ENCODE measurements at regions not wholly inside any gene's neighbourhood (a gene's known extent, or its start where the extent isn't known, plus 50 kb on each side); places are given as distances from the start of the nearest gene placed in this dataset.

DNA sequence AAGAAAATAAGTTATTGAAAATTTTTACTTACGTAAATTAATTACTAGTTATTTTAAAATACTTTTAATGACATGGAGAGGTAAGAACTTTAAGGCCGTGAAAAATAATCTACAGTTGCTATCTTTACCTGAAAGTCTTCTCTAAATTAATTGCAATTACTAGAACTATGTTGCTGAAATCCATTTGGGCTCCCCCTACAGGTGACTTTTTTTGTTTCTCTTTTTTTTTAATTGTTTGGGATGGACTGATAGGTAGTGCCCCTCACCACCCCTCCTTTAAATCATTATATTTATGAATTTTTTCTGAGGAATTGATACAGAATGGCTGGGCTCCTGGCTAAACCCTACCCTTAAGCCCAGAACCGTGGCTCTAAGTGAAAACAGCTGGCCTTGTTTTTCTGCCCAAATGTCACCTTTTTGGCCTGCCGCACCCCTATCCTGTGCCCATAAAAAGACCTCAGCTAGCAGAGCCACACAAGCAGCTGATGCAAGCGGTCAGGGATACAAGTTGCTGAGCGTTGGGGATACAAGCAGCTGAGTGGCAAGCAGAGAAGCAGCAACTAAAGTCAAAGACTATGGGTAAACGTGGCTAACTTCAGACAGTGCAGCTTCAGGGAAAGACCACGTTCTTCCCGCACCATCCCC, 315.2 kb upstream of the ACO1 start:
- H2AFZ ChIP-seq = no peak overlapping the region
- intact Hi-C loops (cut with micrococcal nuclease; ENCODE audit: unreplicated experiment) = no loop called here
- H3K9me3 ChIP-seq (ENCODE audit: insufficient read depth, low read depth) = no peaks in the 10 kb centered on the region
- H3K79me2 ChIP-seq (ENCODE audit: low read depth) = no peaks in the 10 kb centered on the region
- H3K27me3 ChIP-seq (ENCODE audit: insufficient read depth, low read depth) = no peaks in the 10 kb centered on the region
- no peaks in the 10 kb centered on the region for H3K4me1 ChIP-seq (replicated peaks; ENCODE audit: insufficient read depth)
- no peaks in the 10 kb centered on the region for H4K20me1 ChIP-seq (ENCODE audit: insufficient read depth)
- ChIA-PET CTCF (no interaction called here), POLR2A (ENCODE audit: unreplicated experiment) (no interaction called here)
- TF ChIP-seq EZH2 (IDR thresholded peaks at IDR 0.05; ENCODE audit: low read depth) = no peak
- TF ChIP-seq, protein P1, sequence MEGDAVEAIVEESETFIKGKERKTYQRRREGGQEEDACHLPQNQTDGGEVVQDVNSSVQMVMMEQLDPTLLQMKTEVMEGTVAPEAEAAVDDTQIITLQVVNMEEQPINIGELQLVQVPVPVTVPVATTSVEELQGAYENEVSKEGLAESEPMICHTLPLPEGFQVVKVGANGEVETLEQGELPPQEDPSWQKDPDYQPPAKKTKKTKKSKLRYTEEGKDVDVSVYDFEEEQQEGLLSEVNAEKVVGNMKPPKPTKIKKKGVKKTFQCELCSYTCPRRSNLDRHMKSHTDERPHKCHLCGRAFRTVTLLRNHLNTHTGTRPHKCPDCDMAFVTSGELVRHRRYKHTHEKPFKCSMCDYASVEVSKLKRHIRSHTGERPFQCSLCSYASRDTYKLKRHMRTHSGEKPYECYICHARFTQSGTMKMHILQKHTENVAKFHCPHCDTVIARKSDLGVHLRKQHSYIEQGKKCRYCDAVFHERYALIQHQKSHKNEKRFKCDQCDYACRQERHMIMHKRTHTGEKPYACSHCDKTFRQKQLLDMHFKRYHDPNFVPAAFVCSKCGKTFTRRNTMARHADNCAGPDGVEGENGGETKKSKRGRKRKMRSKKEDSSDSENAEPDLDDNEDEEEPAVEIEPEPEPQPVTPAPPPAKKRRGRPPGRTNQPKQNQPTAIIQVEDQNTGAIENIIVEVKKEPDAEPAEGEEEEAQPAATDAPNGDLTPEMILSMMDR (conservative IDR thresholded peaks at IDR 0.05) = peak; percentile 29; the same call in 1 of the 2 replicates
- no peaks in the 10 kb centered on the region for H3K36me3 ChIP-seq (ENCODE audit: low read depth)
- H3K4me3 ChIP-seq = no peak overlapping the region
- BruUV-seq (replicated peaks) = no TSS peak
- no peak for DNase-seq
- H3K9me2 ChIP-seq (ENCODE audit: insufficient read depth) = no peaks in the 10 kb centered on the region
- H3F3A ChIP-seq (ENCODE audit: insufficient read depth, low read depth) = no peaks in the 10 kb centered on the region
- no peak overlapping the region for H3K27ac ChIP-seq
- no peak overlapping the region for H3K4me2 ChIP-seq

DNA sequence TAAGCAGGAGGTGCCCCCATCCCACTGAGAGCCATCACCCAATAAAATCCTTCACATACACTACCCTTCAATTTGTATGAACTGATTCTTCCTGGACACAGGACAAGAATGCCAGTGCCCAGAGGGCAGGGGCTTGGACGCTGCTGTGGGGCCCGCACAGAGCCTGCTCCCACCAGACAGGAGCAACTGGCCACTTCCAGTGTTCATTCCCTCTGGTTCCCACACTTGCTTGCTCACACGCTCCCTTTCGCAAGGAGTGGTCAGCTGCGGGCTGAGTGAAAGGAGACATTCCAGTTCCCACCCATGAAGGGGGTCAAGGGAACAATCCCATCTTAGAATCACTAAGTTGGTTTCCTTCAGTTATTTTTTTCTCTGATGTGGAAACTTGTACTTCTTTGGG, 314.5 kb upstream of the ACO1 start:
- CTCF ChIA-PET = no interaction called here
- DNase-seq = no peak
- no peak overlapping the region for H3K4me3 ChIP-seq
- H3K4me2 ChIP-seq = no peak overlapping the region
- no peaks in the 10 kb centered on the region for H3K9me3 ChIP-seq (ENCODE audit: insufficient read depth, low read depth)
- no peaks in the 10 kb centered on the region for H3K36me3 ChIP-seq (ENCODE audit: low read depth)
- H2AFZ ChIP-seq = no peak overlapping the region
- no TSS peak for BruUV-seq (replicated peaks)
- H4K20me1 ChIP-seq (ENCODE audit: insufficient read depth) = no peaks in the 10 kb centered on the region
- no peak overlapping the region for H3K27ac ChIP-seq
- no peaks in the 10 kb centered on the region for H3F3A ChIP-seq (ENCODE audit: insufficient read depth, low read depth)
- H3K9me2 ChIP-seq (ENCODE audit: insufficient read depth) = no peaks in the 10 kb centered on the region
- no peak for TF ChIP-seq EZH2 (IDR thresholded peaks at IDR 0.05; ENCODE audit: low read depth)
- TF ChIP-seq, protein P1 (conservative IDR thresholded peaks at IDR 0.05) = no peak
- no peaks in the 10 kb centered on the region for H3K27me3 ChIP-seq (ENCODE audit: insufficient read depth, low read depth)
- H3K4me1 ChIP-seq (replicated peaks; ENCODE audit: insufficient read depth) = no peaks in the 10 kb centered on the region
- intact Hi-C loops (cut with micrococcal nuclease; ENCODE audit: unreplicated experiment) = no loop called here
- H3K79me2 ChIP-seq (ENCODE audit: low read depth) = no peaks in the 10 kb centered on the region
- POLR2A ChIA-PET (ENCODE audit: unreplicated experiment) = no interaction called here

DNA sequence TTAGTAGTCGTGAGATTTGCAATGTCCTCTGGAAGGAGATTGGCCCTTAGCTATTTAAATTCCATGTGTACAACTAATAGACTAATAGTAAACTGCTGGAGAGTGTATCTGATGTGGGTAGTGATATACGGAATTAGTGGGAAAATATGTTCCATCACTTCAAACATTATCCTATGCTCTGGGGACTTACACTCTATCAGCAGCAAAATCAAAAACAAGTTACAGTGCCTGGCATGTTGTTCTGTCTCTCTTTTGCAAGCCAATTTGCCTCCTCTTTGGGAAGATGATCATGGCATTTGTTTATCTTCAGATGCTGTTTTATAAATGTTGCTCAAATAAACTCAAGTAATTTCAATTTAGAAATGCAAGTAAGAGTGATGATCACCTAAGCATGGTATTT, 311.9 kb upstream of the ACO1 start:
- BruUV-seq (replicated peaks) = no TSS peak
- POLR2A ChIA-PET (ENCODE audit: unreplicated experiment) = no interaction called here

DNA sequence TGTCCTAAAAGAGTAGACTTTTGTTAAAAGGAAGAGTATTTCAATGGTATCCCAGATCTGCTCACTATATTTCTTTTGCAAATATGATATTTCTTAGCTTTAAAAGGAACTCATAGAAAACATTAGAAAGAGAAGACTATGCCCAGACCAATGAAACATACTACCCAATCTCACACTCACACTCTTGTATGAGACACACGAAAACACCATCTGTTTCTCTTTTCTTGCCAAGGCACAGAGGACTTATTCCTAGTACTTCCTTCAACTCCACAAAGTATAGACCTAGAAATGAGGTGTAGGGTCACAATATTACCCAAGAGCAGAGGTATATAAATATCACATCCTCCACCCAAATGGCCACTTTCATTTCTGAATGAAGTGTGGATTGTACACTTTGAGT, 292.4 kb upstream of the ACO1 start:
- POLR2A ChIA-PET (ENCODE audit: unreplicated experiment) = no interaction called here
- no peaks in the 10 kb centered on the region for H3F3A ChIP-seq (ENCODE audit: insufficient read depth, low read depth)
- no peaks in the 10 kb centered on the region for H3K27me3 ChIP-seq (ENCODE audit: insufficient read depth, low read depth)

More for the DNA sequence above, 311.9 kb upstream of the ACO1 start:
- DNase-seq = no peak
- no peak overlapping the region for H3K4me2 ChIP-seq
- H3K9me2 ChIP-seq (ENCODE audit: insufficient read depth) = no peaks in the 10 kb centered on the region
- no peaks in the 10 kb centered on the region for H3K36me3 ChIP-seq (ENCODE audit: low read depth)
- no peaks in the 10 kb centered on the region for H4K20me1 ChIP-seq (ENCODE audit: insufficient read depth)
- no peak for TF ChIP-seq EZH2 (IDR thresholded peaks at IDR 0.05; ENCODE audit: low read depth)
- CTCF ChIA-PET = no interaction called here
- intact Hi-C loops (cut with micrococcal nuclease; ENCODE audit: unreplicated experiment) = no loop called here
- H2AFZ ChIP-seq = no peak overlapping the region
- no peaks in the 10 kb centered on the region for H3K79me2 ChIP-seq (ENCODE audit: low read depth)
- H3K4me1 ChIP-seq (replicated peaks; ENCODE audit: insufficient read depth) = no peaks in the 10 kb centered on the region
- H3K27me3 ChIP-seq (ENCODE audit: insufficient read depth, low read depth) = no peaks in the 10 kb centered on the region
- no peaks in the 10 kb centered on the region for H3F3A ChIP-seq (ENCODE audit: insufficient read depth, low read depth)
- no peaks in the 10 kb centered on the region for H3K9me3 ChIP-seq (ENCODE audit: insufficient read depth, low read depth)
- H3K27ac ChIP-seq = no peak overlapping the region
- no peak overlapping the region for H3K4me3 ChIP-seq

More for the DNA sequence above, 292.4 kb upstream of the ACO1 start:
- intact Hi-C loops (cut with micrococcal nuclease; ENCODE audit: unreplicated experiment) = no loop called here
- no TSS peak for BruUV-seq (replicated peaks)
- Histone ChIP-seq H3K4me1 (replicated peaks; ENCODE audit: insufficient read depth) (no peaks in the 10 kb centered on the region), H3K4me2 (no peak overlapping the region), H2AFZ (no peak overlapping the region), H3K27ac (no peak overlapping the region), H3K79me2 (ENCODE audit: low read depth) (no peaks in the 10 kb centered on the region), H3K4me3 (no peak overlapping the region), H4K20me1 (ENCODE audit: insufficient read depth) (no peaks in the 10 kb centered on the region), H3K36me3 (ENCODE audit: low read depth) (no peaks in the 10 kb centered on the region), H3K9me2 (ENCODE audit: insufficient read depth) (no peaks in the 10 kb centered on the region), H3K9me3 (ENCODE audit: insufficient read depth, low read depth) (no peaks in the 10 kb centered on the region)
- DNase-seq = no peak
- TF ChIP-seq, protein P1 (conservative IDR thresholded peaks at IDR 0.05) = no peak
- no peak for TF ChIP-seq EZH2 (IDR thresholded peaks at IDR 0.05; ENCODE audit: low read depth)
- CTCF ChIA-PET = no interaction called here

All from PC-9 (cell line).